Trophoblast cell (in vitro differentiated cells and primary cell): ENCODE measurements at regions not wholly inside any gene's neighbourhood (a gene's known extent, or its start where the extent isn't known, plus 50 kb on each side); places are given as distances from the start of the nearest gene placed in this dataset.

ENCODE experiments used
- DNase-seq, 2 donors: peaks; one replicate each; pipeline ENCODE4 v3.0.0-alpha.2; 2016
- H2AFZ ChIP-seq: 2 replicates; pipeline ENCODE4 v1.6.1; 2013; ENCODE audit warnings: low read length, moderate library complexity, mild to moderate bottlenecking; ENCODE audit not compliant: insufficient read depth, poor library complexity
- H2AK5ac ChIP-seq: 2 replicates; pipeline ENCODE4 v1.6.1; 2013; ENCODE audit warnings: mild to moderate bottlenecking, low read length
- H2BK120ac ChIP-seq: 2 replicates; pipeline ENCODE4 v1.6.1; 2013; ENCODE audit warnings: low read length, mild to moderate bottlenecking, moderate library complexity; ENCODE audit not compliant: insufficient read depth, poor library complexity
- H2BK12ac ChIP-seq: 2 replicates; pipeline ENCODE4 v1.6.1; 2013; ENCODE audit warnings: mild to moderate bottlenecking, low read length, moderate library complexity
- H2BK5ac ChIP-seq: 2 replicates; pipeline ENCODE4 v1.6.1; 2013; ENCODE audit warnings: low read length, low read depth, moderate library complexity, mild to moderate bottlenecking; ENCODE audit not compliant: poor library complexity
- H3K14ac ChIP-seq: 2 replicates; pipeline ENCODE4 v1.6.1; 2013; ENCODE audit warnings: mild to moderate bottlenecking, low read length
- H3K18ac ChIP-seq: 2 replicates; pipeline ENCODE4 v1.6.1; 2013; ENCODE audit warnings: mild to moderate bottlenecking, low read length
- H3K23ac ChIP-seq: 2 replicates; pipeline ENCODE4 v1.6.1; 2013; ENCODE audit warnings: low read length
- H3K27ac ChIP-seq: 2 replicates; pipeline ENCODE4 v1.5.1; 2013; ENCODE audit warnings: low read depth, mild to moderate bottlenecking, inconsistent platforms, low read length, moderate library complexity
- H3K27me3 ChIP-seq: 2 replicates; pipeline ENCODE4 v1.6.1; 2013; ENCODE audit warnings: inconsistent platforms, mild to moderate bottlenecking, low read length, moderate library complexity; ENCODE audit not compliant: insufficient read depth
- H3K36me3 ChIP-seq, 2 experiments: 1 replicate in 1 of 2; 2 replicates in 1 of 2; pipeline ENCODE4 v1.6.1; 2013; ENCODE audit warnings: low read length in 2 of 2, mild to moderate bottlenecking in 2 of 2, moderate library complexity in 1 of 2; ENCODE audit not compliant: insufficient read depth in 2 of 2, control insufficient read depth in 1 of 2
- H3K4ac ChIP-seq: 2 replicates; pipeline ENCODE4 v1.6.1; 2013; ENCODE audit warnings: low read depth, mild to moderate bottlenecking, low read length, moderate library complexity
- H3K4me1 ChIP-seq, 2 experiments: 1 replicate in 1 of 2; 2 replicates in 1 of 2; pipeline ENCODE4 v1.6.1; 2013; ENCODE audit warnings: low read length in 2 of 2, mild to moderate bottlenecking in 2 of 2, moderate library complexity in 1 of 2; ENCODE audit not compliant: insufficient read depth in 2 of 2, control insufficient read depth in 1 of 2
- H3K4me2 ChIP-seq: 2 replicates; pipeline ENCODE4 v1.6.1; 2013; ENCODE audit warnings: inconsistent platforms, mild to moderate bottlenecking, low read length, moderate library complexity
- H3K4me3 ChIP-seq: 2 replicates; pipeline ENCODE4 v1.5.1; 2013; ENCODE audit warnings: mild to moderate bottlenecking, low read depth, low read length, inconsistent platforms
- H3K79me1 ChIP-seq: one replicate; pipeline ENCODE4 v1.6.1; 2013; ENCODE audit warnings: low read length
- H3K79me2 ChIP-seq: 2 replicates; pipeline ENCODE4 v1.6.1; 2013; ENCODE audit warnings: low read length, mild to moderate bottlenecking; ENCODE audit not compliant: control insufficient read depth, insufficient read depth, poor library complexity
- H3K9ac ChIP-seq: 2 replicates; pipeline ENCODE4 v1.6.1; 2013; ENCODE audit warnings: mild to moderate bottlenecking, low read length
- H3K9me3 ChIP-seq: 2 replicates; pipeline ENCODE4 v1.6.1; 2013; ENCODE audit warnings: low read depth, mild to moderate bottlenecking, control low read depth, inconsistent platforms, low read length; ENCODE audit not compliant: insufficient read depth
- H4K12ac ChIP-seq: 2 replicates; pipeline ENCODE4 v1.6.1; 2013; ENCODE audit warnings: low read depth, mild to moderate bottlenecking, low read length, moderate library complexity
- H4K8ac ChIP-seq: 2 replicates; pipeline ENCODE4 v1.6.1; 2013; ENCODE audit warnings: low read depth, mild to moderate bottlenecking, low read length, moderate library complexity
- H4K91ac ChIP-seq: one replicate; pipeline ENCODE4 v1.6.1; 2013; ENCODE audit warnings: low read depth, mild to moderate bottlenecking, low read length, moderate library complexity
- WGBS: extraction: QIAGEN DNeasy Blood & Tissue Kit; methylation state at CpG from one replicate; pipeline ENCODE4 v1.1.7; 2013; ENCODE audit warnings: missing lambda C conversion rate; ENCODE audit not compliant: insufficient read length, insufficient coverage; ENCODE audit errors: extremely low coverage; 5-methylcytosine and 5-hydroxymethylcytosine counted together

- no peak for DNase-seq
- Histone ChIP-seq H2BK12ac (no peak overlapping the region), H2BK5ac (no peak overlapping the region), H3K4me3 (no peak overlapping the region), H3K4me1 (no peaks in the 10 kb centered on the region), H3K79me2 (no peaks in the 10 kb centered on the region), H3K36me3 (no peaks in the 10 kb centered on the region), H2BK120ac (no peak overlapping the region), H4K12ac (no peak overlapping the region), H4K91ac (no peak overlapping the region), H3K27me3 (no peaks in the 10 kb centered on the region), H3K9ac (no peak overlapping the region), H3K9me3 (no peaks in the 10 kb centered on the region), H3K18ac (no peak overlapping the region), H3K4ac (no peak overlapping the region), H3K4me2 (no peak overlapping the region), H2AFZ (no peak overlapping the region), H2AK5ac (no peak overlapping the region), H3K79me1 (no peaks in the 10 kb centered on the region), H4K8ac (no peak overlapping the region), H3K14ac (no peak overlapping the region), H3K23ac (no peak overlapping the region), H3K27ac (no peak overlapping the region)
- WGBS, result no CpG with 5 or more reads among the region's 7 CpGs
Observed at GRCh38 chr1:118395430-118395991, 210.5 kb upstream of the SPAG17 start.

GRCh38 chr1:118390955-118391354, 205.9 kb upstream of the SPAG17 start:
- Histone ChIP-seq H3K9ac (no peak overlapping the region), H4K91ac (no peak overlapping the region), H2BK120ac (no peak overlapping the region), H3K27ac (no peak overlapping the region), H2BK12ac (no peak overlapping the region), H3K4me3 (no peak overlapping the region), H3K79me1 (no peaks in the 10 kb centered on the region), H3K27me3 (no peaks in the 10 kb centered on the region), H4K12ac (no peak overlapping the region), H2AFZ (no peak overlapping the region), H3K4me2 (no peak overlapping the region), H3K4me1 (peaks cover 0 to 2% of the 10 kb centered on the region in 2 experiments), H3K23ac (no peak overlapping the region), H3K4ac (no peak overlapping the region), H3K36me3 (no peaks in the 10 kb centered on the region), H2AK5ac (no peak overlapping the region), H3K79me2 (no peaks in the 10 kb centered on the region), H3K14ac (no peak overlapping the region), H4K8ac (no peak overlapping the region), H3K18ac (no peak overlapping the region), H2BK5ac (no peak overlapping the region), H3K9me3 (no peaks in the 10 kb centered on the region)
- no peak for DNase-seq
- no CpG with 5 or more reads among the region's 1 CpG for WGBS

GRCh38 chr1:118388301-118388959, 203.4 kb upstream of the SPAG17 start:
- no peak overlapping the region for H3K4me2 ChIP-seq
- H3K14ac ChIP-seq, result no peak overlapping the region
- H3K79me2 ChIP-seq, result no peaks in the 10 kb centered on the region
- DNase-seq, result no peak
- no peaks in the 10 kb centered on the region for H3K79me1 ChIP-seq
- no peak overlapping the region for H4K91ac ChIP-seq
- H3K23ac ChIP-seq, result no peak overlapping the region
- H3K36me3 ChIP-seq, result no peaks in the 10 kb centered on the region
- H3K4me3 ChIP-seq, result no peak overlapping the region
- no peak overlapping the region for H3K4ac ChIP-seq
- H2BK12ac ChIP-seq, result no peak overlapping the region
- H3K9ac ChIP-seq, result no peak overlapping the region
- no peaks in the 10 kb centered on the region for H3K27me3 ChIP-seq
- no peak overlapping the region for H4K8ac ChIP-seq
- WGBS, result no CpG with 5 or more reads among the region's 4 CpGs
- no peaks in the 10 kb centered on the region for H3K9me3 ChIP-seq
- no peak overlapping the region for H3K27ac ChIP-seq
- no peak overlapping the region for H2AK5ac ChIP-seq
- H3K4me1 ChIP-seq, result peaks cover 0 to 2% of the 10 kb centered on the region in 2 experiments
- H3K18ac ChIP-seq, result no peak overlapping the region
- H4K12ac ChIP-seq, result no peak overlapping the region
- no peak overlapping the region for H2AFZ ChIP-seq
- no peak overlapping the region for H2BK5ac ChIP-seq
- H2BK120ac ChIP-seq, result no peak overlapping the region

GRCh38 chr1:118381197-118381869, 196.3 kb upstream of the SPAG17 start:
- no peak overlapping the region for H3K4me2 ChIP-seq
- H2BK5ac ChIP-seq, result no peak overlapping the region
- no peak overlapping the region for H2BK12ac ChIP-seq

More at GRCh38 chr1:118381197-118381869, 196.3 kb upstream of the SPAG17 start:
- peaks cover 5% of the 10 kb centered on the region for H3K9me3 ChIP-seq
- H2AK5ac ChIP-seq, result no peak overlapping the region
- H3K23ac ChIP-seq, result no peak overlapping the region
- H3K79me2 ChIP-seq, result no peaks in the 10 kb centered on the region
- H4K91ac ChIP-seq, result no peak overlapping the region
- WGBS, result no CpG with 5 or more reads among the region's 1 CpG
- H3K36me3 ChIP-seq, result no peaks in the 10 kb centered on the region
- no peak overlapping the region for H3K4me3 ChIP-seq
- no peak overlapping the region for H2BK120ac ChIP-seq
- H3K9ac ChIP-seq, result no peak overlapping the region
- H3K27me3 ChIP-seq, result no peaks in the 10 kb centered on the region
- no peak overlapping the region for H3K18ac ChIP-seq
- H3K4me1 ChIP-seq, result no peaks in the 10 kb centered on the region
- no peak overlapping the region for H3K27ac ChIP-seq
- no peak overlapping the region for H3K4ac ChIP-seq
- H2AFZ ChIP-seq, result no peak overlapping the region
- no peak overlapping the region for H3K14ac ChIP-seq
- no peak for DNase-seq
- no peaks in the 10 kb centered on the region for H3K79me1 ChIP-seq
- H4K12ac ChIP-seq, result no peak overlapping the region
- no peak overlapping the region for H4K8ac ChIP-seq
